HEK293 (cell line): ENCODE measurements at regions not wholly inside any gene's neighbourhood (a gene's known extent, or its start where the extent isn't known, plus 50 kb on each side); places are given as distances from the start of the nearest gene placed in this dataset.

ENCODE experiments used
- CTCF ChIA-PET: fragments of 350-600 bp; formaldehyde crosslinking; extraction: SDS; loops from one replicate; lab custom pipeline; 2021; ENCODE audit warnings: antibody characterized with exemption; lab: Yijun Ruan, JAX
- POLR2A ChIA-PET: fragments of 300-600 bp; formaldehyde crosslinking; extraction: SDS; loops from one replicate; lab custom pipeline; 2020; ENCODE audit warnings: antibody characterized with exemption, inconsistent platforms; lab: Yijun Ruan, JAX
- H3K27ac ChIP-seq: fragments of 200-500 bp; sonication (Bioruptor generic); 2 replicates; pipeline ENCODE4 v1.5.1; 2014; ENCODE audit warnings: low read depth, low read length, control low read depth, inconsistent platforms; ENCODE audit errors: extremely low read depth
- H3K36me3 ChIP-seq, 2 experiments: fragments of 200-500 bp in 1 of 2; sonication (Bioruptor generic) in 1 of 2; 1 replicate in 1 of 2; 2 replicates in 1 of 2; pipeline ENCODE4 v1.5.1; 2014 to 2017; ENCODE audit warnings: inconsistent platforms in 2 of 2, low read length in 2 of 2; ENCODE audit not compliant: control insufficient read depth in 2 of 2, insufficient read depth in 1 of 2
- H3K4me1 ChIP-seq: fragments of 200-500 bp; sonication (Bioruptor generic); 2 replicates; pipeline ENCODE4 v1.5.1; 2014; ENCODE audit warnings: mild to moderate bottlenecking, low read length, inconsistent platforms; ENCODE audit not compliant: control insufficient read depth, insufficient read depth
- H3K4me3 ChIP-seq: 2 replicates; pipeline ENCODE4 v1.5.1; 2011; ENCODE audit warnings: low read depth, mild to moderate bottlenecking, control low read depth, low read length, moderate library complexity
- H3K9me3 ChIP-seq: fragments of 200-500 bp; sonication (Bioruptor generic); 2 replicates; pipeline ENCODE4 v1.5.1; 2014; ENCODE audit warnings: low read depth, low read length, inconsistent platforms; ENCODE audit not compliant: control insufficient read depth, insufficient read depth
- ATF2 ChIP-seq: fragments of 450-650 bp; formaldehyde crosslinking; IDR thresholded peaks from 2 replicates; pipeline ENCODE4 v1.5.1; 2016; ENCODE audit warnings: missing biosample characterization, missing genetic modification characterization, low read depth
- EGR2 ChIP-seq: fragments of 450-650 bp; formaldehyde crosslinking; IDR thresholded peaks from 2 replicates; pipeline ENCODE4 v1.5.1; 2016; ENCODE audit warnings: low read depth, missing biosample characterization, missing genetic modification characterization
- ELK4 ChIP-seq: IDR thresholded peaks from 2 replicates; pipeline ENCODE4 v1.6.1; 2011; ENCODE audit warnings: mild to moderate bottlenecking, low read depth, low read length, borderline replicate concordance
- HOXC10 ChIP-seq: sonication (generic); formaldehyde crosslinking; IDR thresholded peaks from 2 replicates; pipeline ENCODE4 v1.8.1; 2023; ENCODE audit warnings: mild to moderate bottlenecking, missing genetic modification reagents
- KLF1 ChIP-seq: fragments of 450-650 bp; formaldehyde crosslinking; IDR thresholded peaks from 2 replicates; pipeline ENCODE4 v1.5.1; 2016; ENCODE audit warnings: missing biosample characterization, missing genetic modification characterization
- PRDM6 ChIP-seq: fragments of 450-650 bp; formaldehyde crosslinking; IDR thresholded peaks from 2 replicates; pipeline ENCODE4 v1.5.1; 2017; ENCODE audit warnings: missing biosample characterization, missing genetic modification characterization
- RBAK ChIP-seq: fragments of 450-650 bp; formaldehyde crosslinking; IDR thresholded peaks from 2 replicates; pipeline ENCODE4 v1.5.1; 2016; ENCODE audit warnings: missing biosample characterization, missing genetic modification characterization
- YY1 ChIP-seq: fragments of 450-650 bp; formaldehyde crosslinking; IDR thresholded peaks from 2 replicates; pipeline ENCODE4 v1.5.1; 2018; ENCODE audit warnings: missing biosample characterization, missing genetic modification characterization
- ZBTB6 ChIP-seq: fragments of 450-650 bp; formaldehyde crosslinking; IDR thresholded peaks from 2 replicates; pipeline ENCODE4 v1.5.1; 2017; ENCODE audit warnings: missing biosample characterization, missing genetic modification characterization
- ZFHX2 ChIP-seq: fragments of 450-650 bp; formaldehyde crosslinking; conservative IDR thresholded peaks from 2 replicates; pipeline ENCODE4 v1.5.1; 2016; ENCODE audit warnings: missing biosample characterization, missing genetic modification characterization
- ZNF223 ChIP-seq: fragments of 450-650 bp; formaldehyde crosslinking; IDR thresholded peaks from 2 replicates; pipeline ENCODE4 v1.5.1; 2016; ENCODE audit warnings: missing biosample characterization, missing genetic modification characterization
- ZNF324 ChIP-seq: fragments of 450-650 bp; formaldehyde crosslinking; IDR thresholded peaks from 2 replicates; pipeline ENCODE4 v1.5.1; 2016; ENCODE audit warnings: missing biosample characterization, missing genetic modification characterization
- ZNF449 ChIP-seq: fragments of 450-650 bp; formaldehyde crosslinking; IDR thresholded peaks from 2 replicates; pipeline ENCODE4 v1.5.1; 2017; ENCODE audit warnings: missing biosample characterization, mild to moderate bottlenecking, missing genetic modification characterization, moderate library complexity
- ZNF530 ChIP-seq: fragments of 450-650 bp; formaldehyde crosslinking; IDR thresholded peaks from 2 replicates; pipeline ENCODE4 v1.5.1; 2016; ENCODE audit warnings: low read depth, missing biosample characterization, missing genetic modification characterization
- ZNF549 ChIP-seq: fragments of 450-650 bp; IDR thresholded peaks from 2 replicates; pipeline ENCODE4 v1.5.1; 2018; ENCODE audit warnings: missing biosample characterization, missing genetic modification characterization, mild to moderate bottlenecking, inconsistent platforms, moderate library complexity
- ZNF658 ChIP-seq: fragments of 450-650 bp; formaldehyde crosslinking; IDR thresholded peaks from 2 replicates; pipeline ENCODE4; 2016; ENCODE audit warnings: missing biosample characterization, missing genetic modification characterization
- ZNF664 ChIP-seq: fragments of 450-650 bp; formaldehyde crosslinking; IDR thresholded peaks from 2 replicates; pipeline ENCODE4 v1.5.1; 2016; ENCODE audit warnings: missing biosample characterization, missing genetic modification characterization
- ZNF747 ChIP-seq: fragments of 450-650 bp; formaldehyde crosslinking; IDR thresholded peaks from 2 replicates; pipeline ENCODE4 v1.5.1; 2016; ENCODE audit warnings: missing biosample characterization, missing genetic modification characterization
- ZNF792 ChIP-seq: fragments of 450-650 bp; formaldehyde crosslinking; IDR thresholded peaks from 2 replicates; pipeline ENCODE4 v1.5.1; 2016; ENCODE audit warnings: missing biosample characterization, missing genetic modification characterization
- ZSCAN5A ChIP-seq: fragments of 450-650 bp; formaldehyde crosslinking; IDR thresholded peaks from 2 replicates; pipeline ENCODE4 v1.5.1; 2016; ENCODE audit warnings: missing biosample characterization, missing genetic modification characterization

- no peak overlapping the region for H3K27ac ChIP-seq
- H3K36me3 ChIP-seq: no peaks in the 10 kb centered on the region
- H3K9me3 ChIP-seq: no peaks in the 10 kb centered on the region
- no peaks in the 10 kb centered on the region for H3K4me1 ChIP-seq
- H3K4me3 ChIP-seq: no peak overlapping the region
- CTCF ChIA-PET: interaction anchor here (0.6 to 0.7 kb wide), 2 partner anchors 22 to 117 kb away, joined by 3 to 4 read pairs; no protein-coding TSS in a partner anchor
- TF ChIP-seq ZNF449 (peak; percentile 81; the same call in 1 of the 2 replicates), ZNF530 (tag by site-specific recombination) (no peak), ZNF223 (tag by site-specific recombination) (no peak), ZSCAN5A (tag by site-specific recombination) (no peak), ZNF747 (tag by site-specific recombination) (no peak)
- POLR2A ChIA-PET: no interaction called here
Observed at GRCh38 chr2:43000242-43001054, 208.1 kb upstream of the HAAO start.

- POLR2A ChIA-PET: no interaction called here
- CTCF ChIA-PET: interaction anchor here (0.6 kb wide), 2 partner anchors 22 to 29 kb away, joined by 3 read pairs; no protein-coding TSS in a partner anchor
- H3K27ac ChIP-seq: no peak overlapping the region
- TF ChIP-seq ZNF324 (tag by site-specific recombination) (no peak), ZNF664 (no peak), KLF1 (tag by site-specific recombination) (peak; percentile 23; the same call in 1 of the 2 replicates), ATF2 (no peak), RBAK (tag by site-specific recombination) (no peak), ZNF549 (tag by site-specific recombination) (no peak)
- no peak overlapping the region for H3K4me3 ChIP-seq
- no peaks in the 10 kb centered on the region for H3K9me3 ChIP-seq
- no peaks in the 10 kb centered on the region for H3K4me1 ChIP-seq
- H3K36me3 ChIP-seq: no peaks in the 10 kb centered on the region
Observed at GRCh38 chr2:42999856-43000241, 207.5 kb upstream of the HAAO start.

GRCh38 chr2:42999391-42999841, 207.0 kb upstream of the HAAO start:
- Histone ChIP-seq H3K36me3 (no peaks in the 10 kb centered on the region), H3K4me1 (no peaks in the 10 kb centered on the region), H3K4me3 (no peak overlapping the region), H3K9me3 (no peaks in the 10 kb centered on the region), H3K27ac (no peak overlapping the region)
- ChIA-PET POLR2A (no interaction called here), CTCF (interaction anchor here (0.6 kb wide), 1 partner anchor 29 kb away, joined by 3 read pairs; no protein-coding TSS in a partner anchor)
- no peak for TF ChIP-seq PRDM6 (tag by site-specific recombination)
- no peak for TF ChIP-seq YY1 (tag by site-specific recombination)
- no peak for TF ChIP-seq ELK4
- TF ChIP-seq EGR2 (tag by site-specific recombination): peak; percentile 51; the same call in 1 of the 2 replicates
- no peak for TF ChIP-seq ZNF658 (tag by site-specific recombination)
- TF ChIP-seq ZNF792 (tag by site-specific recombination): no peak
- TF ChIP-seq ZBTB6 (tag by site-specific recombination): no peak
- peak; percentile 60 for TF ChIP-seq ZFHX2 (tag by site-specific recombination)
- TF ChIP-seq HOXC10 (CRISPR knock-in tag): no peak
- no peak for TF ChIP-seq ATF2
